NCI-H146 treated with DMSO at 0.1 percent for 48 hours (cell line): ENCODE measurements at regions not wholly inside any gene's neighbourhood (a gene's known extent, or its start where the extent isn't known, plus 50 kb on each side); places are given as distances from the start of the nearest gene placed in this dataset.
"Not testable (repeated sequence)": the region's sequence is repeated elsewhere in the genome, so short reads cannot be mapped to it uniquely, and the experiment has no call there.

Experiments used
- DNase-seq: peaks from one replicate; lab custom pipeline; 2025; ENCODE audit not compliant: unreplicated experiment; lab: John Stamatoyannopoulos, UW

DNA sequence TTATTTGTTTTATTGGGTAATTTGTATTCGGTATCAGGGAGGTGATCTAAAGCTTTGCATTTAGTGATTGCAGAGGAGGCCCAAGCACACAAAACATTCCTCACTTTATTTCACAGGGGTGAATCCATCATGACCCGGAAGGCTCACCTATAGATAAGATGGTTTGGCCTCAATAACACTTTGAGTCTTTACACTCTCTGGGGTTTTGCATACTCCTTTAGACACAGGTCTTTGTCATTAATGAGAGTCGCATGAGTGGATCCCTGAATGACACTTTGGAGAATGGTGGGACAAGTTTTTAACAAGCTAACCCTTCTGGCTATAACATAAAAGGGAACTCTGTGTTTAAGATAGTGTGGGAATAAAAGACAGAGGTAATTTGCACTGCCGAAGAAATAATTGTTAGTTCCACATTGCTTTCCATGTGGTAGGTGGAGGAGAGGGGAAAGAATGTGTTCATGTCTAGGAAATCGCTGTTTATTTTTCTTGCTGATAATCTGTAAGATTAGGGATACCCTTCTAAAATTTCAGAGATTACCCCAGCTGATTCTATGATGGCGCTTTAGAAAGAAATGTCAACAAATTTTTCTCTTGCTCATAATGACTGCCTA is 455.8 kb downstream of the TFEC start:
- no peak for DNase-seq

DNA sequence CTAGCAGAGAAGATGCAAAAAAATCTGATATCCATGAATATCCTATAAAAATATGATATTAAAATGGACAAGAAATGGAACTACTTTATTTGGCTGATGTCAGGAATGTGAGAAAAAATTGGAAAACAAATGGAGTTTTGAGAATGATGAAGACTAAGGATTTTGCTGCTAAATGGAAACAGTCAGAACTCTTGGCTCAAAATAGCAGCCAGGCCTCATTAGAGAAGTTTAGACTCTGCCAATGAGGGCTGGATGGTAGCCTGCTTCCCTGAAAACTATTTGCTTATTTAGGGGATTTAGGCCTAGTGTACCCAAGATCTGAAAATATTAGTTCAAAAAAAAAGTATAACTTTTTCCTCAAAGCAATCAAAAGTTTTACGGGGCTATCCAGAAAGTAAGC is 458.5 kb downstream of the TFEC start:
- DNase-seq, result no peak

DNA sequence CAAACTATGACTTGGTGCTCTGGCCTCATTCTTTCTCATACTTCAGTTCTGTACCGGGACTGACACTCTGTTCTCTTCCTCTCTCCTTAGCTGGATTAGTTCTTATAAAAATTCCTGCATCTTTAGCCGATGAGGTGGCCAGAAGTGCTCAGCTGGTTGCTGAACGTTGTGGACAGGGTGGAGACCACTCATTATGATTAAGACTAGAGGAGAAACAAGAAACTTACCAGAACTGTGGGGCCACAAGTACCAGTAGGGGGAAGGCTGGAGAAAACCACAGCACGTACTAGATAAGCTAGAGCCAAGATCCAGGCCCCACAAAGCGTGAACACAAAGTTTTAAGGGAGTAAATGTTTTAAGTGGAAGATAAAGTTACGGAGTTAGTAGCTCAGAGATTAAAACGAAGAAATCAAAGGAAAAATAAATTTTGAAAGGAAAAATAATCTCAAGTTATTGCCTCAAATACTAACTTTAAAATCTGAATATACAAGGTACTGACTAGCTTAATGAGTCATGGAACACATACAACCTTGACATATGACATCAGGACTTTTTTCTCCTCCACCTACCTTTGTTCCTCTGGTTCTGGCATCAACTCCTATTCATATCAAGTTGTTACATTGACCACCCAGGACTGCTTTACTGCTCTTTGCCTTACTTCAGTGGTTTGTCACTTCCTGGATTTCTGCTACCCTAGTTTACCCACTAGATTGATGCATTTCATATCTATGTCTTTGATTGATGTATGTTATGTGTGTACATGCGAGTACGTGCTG is 469.0 kb downstream of the TFEC start:
- DNase-seq, result no peak

DNA sequence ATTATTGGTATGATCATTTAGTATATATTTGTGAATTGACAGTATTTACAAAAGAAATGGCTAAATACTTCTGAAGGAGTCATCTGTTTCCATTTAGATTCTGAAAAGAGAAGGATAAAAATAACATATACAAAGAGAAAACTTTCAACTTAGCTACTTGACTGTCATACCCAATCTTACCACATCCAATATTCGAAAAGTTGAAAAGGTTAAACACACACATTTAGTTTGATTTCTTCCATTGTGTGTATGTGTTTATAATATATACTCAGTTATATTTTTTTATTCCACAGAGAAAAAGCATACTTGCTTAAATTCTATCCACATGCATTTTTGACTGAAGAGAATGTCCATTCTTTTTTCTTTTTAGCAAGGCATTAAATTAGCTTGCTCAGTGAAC is 470.7 kb downstream of the TFEC start:
- no peak for DNase-seq

DNA sequence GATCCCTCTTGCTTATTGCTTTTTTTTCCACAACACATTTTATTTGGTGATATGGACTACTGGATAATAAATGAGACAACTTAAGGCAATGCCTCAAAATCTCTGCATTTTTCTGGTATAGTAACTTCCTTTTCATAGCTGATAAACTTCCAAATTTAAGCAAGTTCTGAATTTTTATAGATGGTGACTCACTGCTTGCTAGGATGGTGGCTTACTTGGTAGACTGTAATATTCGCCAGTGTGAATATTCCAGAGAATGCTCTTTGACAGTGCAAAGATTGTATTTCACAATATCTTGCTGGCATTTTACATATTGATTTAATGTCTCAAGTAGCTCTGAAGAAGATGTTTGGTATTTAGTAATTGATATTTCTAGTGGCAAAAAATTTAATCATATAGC is 472.4 kb downstream of the TFEC start:
- no peak for DNase-seq

DNA sequence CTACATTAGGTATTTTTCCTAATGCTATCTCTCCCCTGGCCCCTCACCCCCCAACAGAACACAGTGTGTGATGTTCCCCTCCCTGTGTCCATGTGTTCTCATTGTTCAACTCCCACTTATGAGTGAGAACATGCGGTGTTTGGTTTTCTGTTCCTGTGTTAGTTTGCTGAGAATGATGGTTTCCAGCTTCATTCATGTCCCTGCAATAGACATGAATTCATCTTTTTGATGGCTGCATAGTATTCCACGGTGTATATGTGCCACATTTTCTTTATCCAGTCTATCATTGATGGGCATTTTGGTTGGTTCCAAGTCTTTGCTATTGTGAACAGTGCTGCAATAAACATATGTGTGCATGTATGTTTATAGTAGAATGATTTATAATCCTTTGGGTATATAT is 473.3 kb downstream of the TFEC start:
- DNase-seq, result not testable (repeated sequence)

DNA sequence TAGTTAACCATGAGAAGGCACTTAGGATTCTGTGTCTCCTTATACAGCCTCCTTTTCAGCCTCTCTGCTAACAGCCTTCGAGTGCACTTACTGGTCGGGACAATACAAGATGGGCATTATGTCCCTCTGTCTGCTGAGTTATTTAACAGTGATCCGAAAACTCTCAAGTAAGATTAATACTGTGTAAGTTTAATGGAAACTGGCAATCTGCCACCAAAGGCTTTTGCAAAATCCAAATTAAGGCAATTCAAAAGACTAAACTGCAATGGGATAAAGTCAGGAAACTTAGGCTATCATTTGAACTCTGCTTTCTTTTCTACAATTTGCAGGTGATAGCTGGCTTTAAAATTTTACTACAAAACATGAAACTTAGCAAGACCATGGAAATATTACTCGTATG is 477.8 kb downstream of the TFEC start:
- DNase-seq, result no peak

DNA sequence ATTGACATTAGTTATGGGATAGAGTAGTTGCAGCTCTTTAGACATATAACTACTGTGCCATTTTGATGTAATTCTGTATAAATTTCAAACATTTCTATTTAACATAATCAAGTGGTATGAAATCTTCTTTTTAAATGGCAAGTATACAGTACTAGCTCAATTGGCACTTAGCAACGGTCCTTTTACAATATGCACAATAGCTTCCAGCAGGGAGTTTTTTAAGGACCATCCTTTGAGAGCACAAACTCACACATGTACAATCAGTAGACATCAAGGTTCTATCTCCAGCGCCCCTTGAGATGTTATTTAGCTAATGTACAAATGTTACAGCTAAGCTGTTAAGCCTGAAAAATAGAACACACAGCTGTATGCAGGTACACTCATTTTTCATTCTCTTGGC is 480.7 kb downstream of the TFEC start:
- no peak for DNase-seq

DNA sequence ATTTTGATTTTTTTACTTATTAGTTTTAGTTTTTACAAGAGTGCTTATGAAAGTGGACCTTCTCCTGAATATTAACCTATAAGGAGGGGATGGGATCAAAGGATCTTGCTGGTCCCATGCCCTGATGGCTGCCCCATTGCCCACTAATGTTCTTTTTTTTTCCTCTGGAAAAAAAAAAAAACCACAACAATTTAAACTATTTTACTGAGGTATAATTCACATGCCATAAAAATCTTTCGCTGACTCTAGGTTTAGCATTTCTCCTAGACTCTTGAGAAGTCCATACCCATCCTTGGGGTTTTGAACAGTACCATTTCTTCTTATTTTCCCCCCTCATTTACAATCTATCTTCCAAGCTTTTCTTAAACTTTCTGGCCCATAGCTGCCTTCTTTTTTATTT is 481.8 kb downstream of the TFEC start:
- DNase-seq, result no peak

DNA sequence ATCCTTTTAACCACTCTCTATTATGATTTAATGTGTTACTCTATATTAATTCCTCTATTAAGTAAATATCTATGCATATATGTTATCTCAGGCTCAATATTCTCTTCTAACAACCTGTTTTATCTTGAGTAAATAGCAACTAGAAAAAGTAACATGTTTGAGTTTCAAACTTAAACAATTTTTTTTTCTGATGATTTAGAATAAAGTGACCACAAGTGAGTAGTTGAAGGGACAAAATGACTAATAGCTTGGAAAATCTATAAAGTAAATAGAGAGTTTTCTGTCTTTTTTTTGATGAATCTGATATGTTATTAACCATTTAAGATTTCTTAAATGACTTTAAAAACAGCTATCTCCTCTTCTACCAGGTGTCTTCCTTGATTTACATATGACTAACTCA is 483.8 kb downstream of the TFEC start:
- no peak for DNase-seq

DNA sequence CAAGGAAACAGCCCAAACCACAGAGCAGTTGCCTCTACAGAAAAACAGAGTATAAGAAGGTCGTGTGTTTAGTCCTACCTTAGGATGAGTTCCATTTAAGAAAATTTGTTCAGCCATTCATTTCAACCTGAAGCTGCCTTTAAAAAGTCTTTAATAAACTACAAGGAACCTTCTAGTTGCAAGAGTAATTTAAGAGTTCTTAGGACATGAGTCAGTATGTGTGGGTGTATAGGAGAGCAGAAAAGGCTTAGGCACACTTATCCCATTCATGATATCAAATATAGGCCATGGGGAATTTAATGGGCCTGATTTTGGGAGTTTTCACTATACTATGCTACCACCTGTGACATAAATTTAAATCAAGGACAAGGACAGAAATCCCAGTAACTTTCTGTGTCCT is 496.8 kb downstream of the TFEC start:
- DNase-seq, result no peak

DNA sequence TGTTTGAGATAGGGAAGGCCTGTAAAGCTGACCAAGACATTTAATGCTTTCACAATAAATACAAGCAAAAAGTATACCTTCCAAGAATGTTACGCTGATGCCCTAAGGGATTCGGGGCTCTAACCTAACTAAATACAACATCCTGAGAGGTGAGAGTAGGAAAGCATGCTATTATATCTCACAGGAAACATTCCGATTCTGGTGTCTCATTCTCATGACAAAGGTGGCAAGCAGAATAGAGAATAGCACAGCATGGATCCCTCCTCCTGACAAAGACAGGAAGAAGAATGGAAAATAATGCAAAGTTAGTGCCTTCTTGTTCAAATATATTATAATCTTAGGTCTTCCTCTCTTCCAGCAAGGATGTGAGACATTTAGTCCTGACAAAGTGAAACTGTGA is 504.3 kb downstream of the TFEC start:
- no peak for DNase-seq

DNA sequence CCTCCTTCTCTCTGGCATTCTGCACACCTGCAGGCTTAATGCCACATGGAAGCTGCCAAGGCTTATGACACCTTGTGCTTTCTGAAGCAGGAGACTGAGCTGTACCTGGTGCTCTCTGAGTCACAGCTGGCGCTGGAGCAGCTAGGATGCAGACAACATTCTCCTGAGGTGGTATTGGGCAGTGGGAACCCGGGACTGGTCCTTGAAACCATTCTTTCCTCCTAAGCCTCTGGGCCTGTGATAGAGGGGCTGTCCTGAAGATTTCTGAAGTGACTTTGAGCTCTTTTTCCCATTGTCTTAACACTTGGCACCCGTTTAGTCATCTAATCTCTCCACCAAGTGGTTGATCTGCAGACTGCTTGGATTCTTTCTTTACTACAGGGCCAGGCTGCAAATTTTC is 508.4 kb downstream of the TFEC start:
- DNase-seq, result no peak

DNA sequence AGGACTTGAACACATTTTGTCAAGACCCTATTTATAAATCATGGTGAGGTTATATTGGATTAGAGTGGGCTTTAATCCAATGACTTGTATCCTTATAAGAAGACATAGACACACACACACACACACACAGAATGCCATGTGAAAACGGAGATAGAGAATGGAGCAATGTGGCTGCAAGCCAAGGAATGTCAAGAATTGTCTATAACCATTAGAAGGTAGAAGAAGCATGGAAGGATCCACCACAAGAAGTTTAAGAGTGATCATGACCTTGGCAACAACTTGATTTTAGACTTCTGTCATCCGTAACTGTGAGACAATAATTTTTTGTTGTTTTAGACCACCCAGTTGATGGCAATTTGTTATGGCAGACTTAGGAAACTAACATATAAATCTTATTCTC is 514.2 kb downstream of the TFEC start:
- no peak for DNase-seq

DNA sequence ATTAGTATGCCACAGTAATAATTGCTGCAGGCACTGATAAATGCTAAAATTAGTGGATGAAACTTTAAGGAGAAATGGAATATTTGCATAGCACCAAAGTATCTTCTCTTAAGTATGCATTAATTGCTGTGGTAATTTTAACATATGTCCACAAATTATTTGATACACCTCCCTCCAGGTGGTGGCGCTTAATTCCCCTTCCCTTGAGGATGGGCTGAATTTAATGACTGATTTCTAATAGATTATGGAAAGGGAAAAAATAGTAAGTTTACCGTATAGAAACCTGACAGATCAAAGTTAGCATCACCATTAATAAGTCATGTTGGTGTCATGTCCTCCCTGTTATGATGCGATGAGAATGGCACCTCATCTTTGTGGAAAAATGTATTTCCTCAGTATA is 519.2 kb downstream of the TFEC start:
- no peak for DNase-seq

DNA sequence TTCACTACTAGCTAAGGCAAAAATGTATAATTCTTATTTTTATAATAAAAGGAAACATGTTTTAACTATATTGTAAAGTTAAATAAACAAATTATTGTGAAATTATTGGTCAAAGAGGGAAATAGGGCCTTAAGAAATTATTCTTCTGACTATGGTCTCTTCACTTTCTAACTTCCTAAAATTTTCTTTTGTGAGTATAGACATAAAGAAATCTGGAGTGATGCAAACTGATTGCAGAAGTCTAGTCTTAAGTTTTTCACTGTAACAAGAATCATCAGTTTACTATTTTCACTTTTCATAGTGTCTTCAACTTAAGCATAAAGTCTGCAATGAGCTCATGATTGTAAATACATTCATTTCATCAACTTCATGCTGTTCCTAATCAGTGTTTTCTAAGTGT is 525.4 kb downstream of the TFEC start:
- no peak for DNase-seq

DNA sequence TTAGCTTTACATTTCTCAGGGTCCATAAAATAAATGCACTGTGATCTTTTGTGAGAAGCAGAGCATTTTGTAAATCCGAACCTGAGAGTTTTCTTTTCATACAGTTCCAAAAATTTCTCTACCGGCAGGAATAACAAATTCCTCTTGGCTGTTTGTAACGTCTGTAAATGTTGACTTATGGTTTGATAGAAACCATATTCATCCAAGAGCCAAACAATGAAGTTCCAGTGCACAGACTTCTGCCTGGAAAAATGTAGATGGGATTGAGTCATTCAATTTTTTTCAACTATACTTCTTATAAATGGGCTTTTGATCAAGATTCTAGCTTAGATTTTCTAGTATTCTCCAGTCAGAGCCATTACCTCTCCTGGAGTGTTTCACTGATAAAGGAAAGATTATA is 530.6 kb downstream of the TFEC start:
- DNase-seq, result no peak

DNA sequence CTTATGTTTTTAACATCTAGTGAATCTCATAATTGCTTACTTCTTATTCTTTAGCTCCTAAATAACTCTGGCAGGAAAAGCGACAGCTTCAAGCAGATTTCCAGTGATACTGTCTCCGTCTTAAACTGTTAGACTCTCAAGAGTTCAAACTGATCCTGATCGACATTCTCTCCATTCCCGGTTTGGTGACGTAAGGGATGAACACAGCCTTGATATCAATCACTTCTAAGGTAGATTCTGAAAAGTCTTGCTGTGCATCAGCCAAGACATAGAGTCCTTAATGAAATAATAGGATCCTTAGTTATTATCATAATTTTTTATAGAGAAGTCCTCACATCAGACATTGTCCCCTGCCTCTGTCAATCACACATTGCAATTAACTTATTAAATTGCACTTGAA is 534.6 kb downstream of the TFEC start:
- no peak for DNase-seq

DNA sequence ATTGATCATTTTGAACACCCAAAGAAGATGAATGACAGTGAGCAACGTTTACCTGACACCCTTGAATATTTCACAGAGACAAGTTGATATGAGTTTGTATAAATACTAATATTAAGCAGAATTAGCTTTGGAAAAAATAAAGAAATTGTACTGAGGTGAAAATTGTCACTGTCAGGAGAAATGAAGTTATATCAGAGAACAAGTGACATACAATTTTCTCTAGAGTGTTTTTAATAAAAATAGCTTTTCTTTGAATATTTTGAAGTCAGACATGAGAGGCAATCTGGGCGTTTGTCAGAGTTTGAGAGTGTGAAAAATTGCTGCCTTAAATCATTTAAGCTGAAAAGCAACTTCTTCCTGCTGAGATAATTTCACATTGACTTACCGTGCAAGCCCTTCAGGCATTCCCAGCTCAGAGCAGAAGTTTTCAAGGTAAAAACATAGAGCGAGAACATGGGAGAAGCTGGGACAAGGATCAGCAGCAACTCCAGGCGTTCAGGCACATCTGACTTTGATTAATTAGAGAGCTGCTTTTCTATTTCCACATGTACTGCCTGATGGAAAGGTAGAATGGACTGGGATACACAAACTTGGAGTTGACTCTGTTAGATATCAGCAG is 535.9 kb downstream of the TFEC start:
- no peak for DNase-seq

DNA sequence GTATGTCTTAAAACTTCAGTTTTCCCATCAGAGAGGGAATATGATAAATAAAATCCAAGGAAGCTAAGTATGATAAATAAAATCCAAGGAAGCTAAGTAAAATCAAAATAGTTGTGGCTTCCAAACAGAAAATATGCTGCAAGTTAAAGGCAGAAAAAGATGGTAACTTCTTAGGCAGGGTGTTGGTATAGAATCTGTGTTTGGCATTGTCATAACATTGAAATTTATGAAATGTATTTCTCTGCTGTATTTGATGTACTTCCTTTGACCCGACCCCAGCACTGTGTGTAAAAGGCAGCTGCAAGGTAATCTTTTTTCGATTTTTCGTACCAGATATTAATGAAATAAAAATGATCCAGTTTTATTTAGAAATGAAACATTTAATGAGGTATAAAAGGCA is 537.2 kb downstream of the TFEC start:
- no peak for DNase-seq

DNA sequence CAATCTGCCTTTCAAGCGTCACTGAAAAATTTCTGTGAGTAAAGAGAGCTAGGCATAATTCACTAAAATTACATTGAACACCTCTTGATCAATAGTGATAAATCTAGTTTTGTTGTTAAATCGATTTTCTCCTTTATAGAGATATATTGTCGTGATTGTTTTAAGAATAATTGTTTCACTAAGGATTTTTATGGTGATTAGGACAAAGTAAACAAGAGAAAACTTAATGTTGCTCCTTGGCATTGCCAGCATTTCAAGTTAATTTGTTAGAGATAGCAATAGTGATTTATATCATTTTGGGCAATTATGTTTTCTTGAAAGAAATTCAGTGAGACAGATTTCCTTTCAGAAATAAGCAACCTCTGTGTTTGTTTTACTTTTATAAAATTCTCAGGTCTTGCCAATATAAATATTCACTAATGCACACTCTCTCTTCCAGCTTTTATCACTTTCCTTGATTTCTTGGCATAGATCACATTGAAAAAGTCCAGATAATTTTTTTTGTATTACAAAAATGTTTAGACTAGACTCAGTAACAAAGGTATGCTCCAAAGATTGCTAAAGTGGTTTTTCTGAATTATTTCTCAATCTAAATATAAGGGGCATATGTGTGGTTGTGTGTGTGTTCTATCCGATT is 538.7 kb downstream of the TFEC start:
- DNase-seq, result no peak

DNA sequence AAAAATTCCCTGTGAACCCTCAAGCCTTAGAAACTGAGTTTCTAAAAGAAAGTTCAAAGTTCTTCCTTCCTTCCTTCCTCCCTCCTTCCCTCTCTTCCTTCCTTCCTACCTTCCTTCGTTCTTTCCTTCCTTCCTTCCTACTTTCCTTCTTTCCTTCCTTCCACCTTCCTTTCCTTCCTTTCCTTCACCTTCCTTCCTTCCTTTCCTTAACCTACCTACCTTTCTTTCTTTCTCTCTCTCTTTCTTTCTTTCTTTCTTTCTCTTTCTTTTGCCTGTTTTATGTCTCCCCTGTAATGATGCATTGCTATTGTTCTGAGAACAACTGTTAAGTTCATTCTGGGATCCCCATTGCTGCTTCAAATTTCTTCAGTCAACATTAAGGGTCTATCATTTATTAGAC is 551.1 kb downstream of the TFEC start:
- DNase-seq, result no peak
